ENCODE measurements at regions not wholly inside any gene's neighbourhood (a gene's known extent, or its start where the extent isn't known, plus 50 kb on each side); places are given as distances from the start of the nearest gene placed in this dataset.
"Not testable (repeated sequence)": the region's sequence is repeated elsewhere in the genome, so short reads cannot be mapped to it uniquely, and the experiment has no call there.

GRCh38 chr1:174093789-174094188, 65.5 kb upstream of the RABGAP1L start:
- not testable (repeated sequence) for TF ChIP-seq ATF4 (CRISPR knock-in tag; IDR thresholded peaks at IDR 0.05); ZNF24 (IDR thresholded peaks at IDR 0.05); KLF6 (CRISPR knock-in tag; IDR thresholded peaks at IDR 0.05)

Measured in HepG2 (cell line).